K562 (cell line): ENCODE measurements at regions not wholly inside any gene's neighbourhood (a gene's known extent, or its start where the extent isn't known, plus 50 kb on each side); places are given as distances from the start of the nearest gene placed in this dataset.

Source experiments
- HLTF ChIP-seq: fragments of 450-650 bp; IDR thresholded peaks from 2 replicates; pipeline ENCODE4 v1.6.1; 2016
- RCOR1 ChIP-seq, 2 experiments: IDR thresholded peaks; 2 replicates each; pipeline ENCODE4 v1.6.1; 2012; ENCODE audit warnings: low read depth in 2 of 2, low read length in 2 of 2, borderline replicate concordance in 1 of 2, improper control_type of control experiment in 1 of 2
- SRF ChIP-seq, 2 experiments: fragments of 250-450, 450-650 bp in 1 of 2; sonication (Bioruptor Pico) in 1 of 2; sonication (generic) in 1 of 2; formaldehyde crosslinking; IDR thresholded peaks; 2 replicates each; pipeline versions ENCODE4 v1.5.0 to v1.5.1; 2020 to 2022; ENCODE audit warnings: mild to moderate bottlenecking in 1 of 2, missing genetic modification reagents in 1 of 2
- STAG1 ChIP-seq: sonication (generic); formaldehyde crosslinking; IDR thresholded peaks from 2 replicates; pipeline ENCODE4 v1.5.0; 2020; ENCODE audit warnings: missing genetic modification reagents, borderline replicate concordance
- TAF1 ChIP-seq: IDR thresholded peaks from 2 replicates; pipeline ENCODE4 v1.6.1; 2011; ENCODE audit warnings: mild to moderate bottlenecking, low read length, moderate library complexity; ENCODE audit not compliant: insufficient read depth, control insufficient read depth, severe bottlenecking; ENCODE audit errors: extremely low read depth
- ZC3H8 ChIP-seq: fragments of 450-650 bp; IDR thresholded peaks from 2 replicates; pipeline ENCODE4 v1.6.1; 2017
- TF ChIP-seq, protein P1 (sequence below): fragments of 250-450 bp; sonication (Bioruptor Pico); IDR thresholded peaks from 2 replicates; pipeline ENCODE4 v1.4.0; 2020; ENCODE audit warnings: mild to moderate bottlenecking, moderate library complexity
- TF ChIP-seq, protein P2 (sequence below), 3 experiments: IDR thresholded peaks in 2 of 3; conservative IDR thresholded peaks in 1 of 3; 2 replicates each; pipeline ENCODE4 v1.5.1; 2011 to 2012; ENCODE audit warnings: low read length in 3 of 3, mild to moderate bottlenecking in 3 of 3, control low read depth in 2 of 3, improper control_type of control experiment in 1 of 3, inconsistent platforms in 1 of 3, low read depth in 1 of 3, mixed read lengths in 1 of 3, moderate library complexity in 1 of 3; ENCODE audit not compliant: insufficient read depth in 2 of 3
- TF ChIP-seq, protein P3 (sequence below): sonication (generic); formaldehyde crosslinking; IDR thresholded peaks from 2 replicates; pipeline ENCODE4 v1.8.1; 2023; ENCODE audit warnings: mild to moderate bottlenecking, missing genetic modification reagents

DNA sequence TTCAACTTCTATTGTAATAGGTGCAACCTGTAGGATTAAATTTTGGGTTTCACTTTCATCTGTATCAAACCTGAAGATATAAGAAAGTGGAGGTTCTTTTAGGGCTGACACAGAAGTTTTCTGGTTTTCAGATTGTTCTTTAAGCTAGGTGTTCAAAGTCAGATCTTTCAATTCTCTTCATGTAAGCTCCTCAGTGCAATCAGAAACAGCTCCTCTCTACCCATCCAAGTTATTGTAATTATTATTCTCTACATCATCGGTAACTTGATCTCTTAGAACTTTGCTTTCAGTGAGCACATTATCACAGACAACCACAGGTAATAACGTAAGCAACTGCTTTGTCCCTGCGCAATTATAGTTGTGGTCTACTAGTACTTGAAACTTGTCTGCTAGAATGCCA is 179.4 kb downstream of the MYCN start:
- TF ChIP-seq HLTF (no peak), ZC3H8 (no peak), TAF1 (no peak), STAG1 (CRISPR knock-in tag) (no peak), RCOR1 (IDR thresholded peaks at IDR 0.05; ENCODE audit: borderline replicate concordance in 1 of 2, low read depth in 2 of 2, low read length in 2 of 2) (no peak), SRF (CRISPR knock-in tag; IDR thresholded peaks at IDR 0.05) (no peak)
- TF ChIP-seq, protein P1, sequence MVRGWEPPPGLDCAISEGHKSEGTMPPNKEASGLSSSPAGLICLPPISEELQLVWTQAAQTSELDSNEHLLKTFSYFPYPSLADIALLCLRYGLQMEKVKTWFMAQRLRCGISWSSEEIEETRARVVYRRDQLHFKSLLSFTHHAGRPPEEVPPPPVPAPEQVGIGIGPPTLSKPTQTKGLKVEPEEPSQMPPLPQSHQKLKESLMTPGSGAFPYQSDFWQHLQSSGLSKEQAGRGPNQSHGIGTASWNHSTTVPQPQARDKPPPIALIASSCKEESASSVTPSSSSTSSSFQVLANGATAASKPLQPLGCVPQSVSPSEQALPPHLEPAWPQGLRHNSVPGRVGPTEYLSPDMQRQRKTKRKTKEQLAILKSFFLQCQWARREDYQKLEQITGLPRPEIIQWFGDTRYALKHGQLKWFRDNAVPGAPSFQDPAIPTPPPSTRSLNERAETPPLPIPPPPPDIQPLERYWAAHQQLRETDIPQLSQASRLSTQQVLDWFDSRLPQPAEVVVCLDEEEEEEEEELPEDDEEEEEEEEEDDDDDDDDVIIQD = no peak
- TF ChIP-seq, protein P2, sequence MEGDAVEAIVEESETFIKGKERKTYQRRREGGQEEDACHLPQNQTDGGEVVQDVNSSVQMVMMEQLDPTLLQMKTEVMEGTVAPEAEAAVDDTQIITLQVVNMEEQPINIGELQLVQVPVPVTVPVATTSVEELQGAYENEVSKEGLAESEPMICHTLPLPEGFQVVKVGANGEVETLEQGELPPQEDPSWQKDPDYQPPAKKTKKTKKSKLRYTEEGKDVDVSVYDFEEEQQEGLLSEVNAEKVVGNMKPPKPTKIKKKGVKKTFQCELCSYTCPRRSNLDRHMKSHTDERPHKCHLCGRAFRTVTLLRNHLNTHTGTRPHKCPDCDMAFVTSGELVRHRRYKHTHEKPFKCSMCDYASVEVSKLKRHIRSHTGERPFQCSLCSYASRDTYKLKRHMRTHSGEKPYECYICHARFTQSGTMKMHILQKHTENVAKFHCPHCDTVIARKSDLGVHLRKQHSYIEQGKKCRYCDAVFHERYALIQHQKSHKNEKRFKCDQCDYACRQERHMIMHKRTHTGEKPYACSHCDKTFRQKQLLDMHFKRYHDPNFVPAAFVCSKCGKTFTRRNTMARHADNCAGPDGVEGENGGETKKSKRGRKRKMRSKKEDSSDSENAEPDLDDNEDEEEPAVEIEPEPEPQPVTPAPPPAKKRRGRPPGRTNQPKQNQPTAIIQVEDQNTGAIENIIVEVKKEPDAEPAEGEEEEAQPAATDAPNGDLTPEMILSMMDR (IDR thresholded peaks at IDR 0.05 in 2 of 3, conservative IDR thresholded peaks at IDR 0.05 in 1 of 3; ENCODE audit: insufficient read depth in 2 of 3, low read depth in 1 of 3, low read length in 3 of 3) = no peak
- TF ChIP-seq, protein P3, sequence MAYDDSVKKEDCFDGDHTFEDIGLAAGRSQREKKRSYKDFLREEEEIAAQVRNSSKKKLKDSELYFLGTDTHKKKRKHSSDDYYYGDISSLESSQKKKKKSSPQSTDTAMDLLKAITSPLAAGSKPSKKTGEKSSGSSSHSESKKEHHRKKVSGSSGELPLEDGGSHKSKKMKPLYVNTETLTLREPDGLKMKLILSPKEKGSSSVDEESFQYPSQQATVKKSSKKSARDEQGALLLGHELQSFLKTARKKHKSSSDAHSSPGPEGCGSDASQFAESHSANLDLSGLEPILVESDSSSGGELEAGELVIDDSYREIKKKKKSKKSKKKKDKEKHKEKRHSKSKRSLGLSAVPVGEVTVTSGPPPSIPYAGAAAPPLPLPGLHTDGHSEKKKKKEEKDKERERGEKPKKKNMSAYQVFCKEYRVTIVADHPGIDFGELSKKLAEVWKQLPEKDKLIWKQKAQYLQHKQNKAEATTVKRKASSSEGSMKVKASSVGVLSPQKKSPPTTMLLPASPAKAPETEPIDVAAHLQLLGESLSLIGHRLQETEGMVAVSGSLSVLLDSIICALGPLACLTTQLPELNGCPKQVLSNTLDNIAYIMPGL (CRISPR knock-in tag) = no peak
